Activated naive CD8-positive, alpha-beta T cell treated with anti-CD3 and anti-CD28 coated beads for 36 hours (primary cell): ENCODE measurements at regions not wholly inside any gene's neighbourhood (a gene's known extent, or its start where the extent isn't known, plus 50 kb on each side); places are given as distances from the start of the nearest gene placed in this dataset.

ENCODE experiments used
- DNase-seq: peaks from one replicate; pipeline ENCODE4 v3.0.0; 2021
- H3K27ac Mint-ChIP-seq: one replicate; pipeline ENCODE4 v1.8.0; 2022; ENCODE audit warnings: mild to moderate bottlenecking, moderate library complexity, mixed read lengths
- H3K27me3 Mint-ChIP-seq: one replicate; pipeline ENCODE4 v1.8.0; 2022; ENCODE audit warnings: mild to moderate bottlenecking, mixed read lengths
- H3K36me3 Mint-ChIP-seq: one replicate; pipeline ENCODE4 v1.8.0; 2021; ENCODE audit warnings: mild to moderate bottlenecking, mixed read lengths
- H3K4me1 Mint-ChIP-seq: one replicate; pipeline ENCODE4 v1.8.0; 2021; ENCODE audit warnings: mixed read lengths
- H3K4me3 Mint-ChIP-seq: one replicate; pipeline ENCODE4 v1.8.0; 2022; ENCODE audit warnings: mild to moderate bottlenecking, moderate library complexity, mixed read lengths
- H3K9me3 Mint-ChIP-seq: one replicate; pipeline ENCODE4 v1.8.0; 2022; ENCODE audit warnings: mixed read lengths

GRCh38 chr1:221159608-221160007 is 280.4 kb downstream of the HLX start:
- Mint-ChIP-seq H3K4me1 (no peaks in the 10 kb centered on the region), H3K27me3 (peaks cover 9% of the 10 kb centered on the region)
- no peak for DNase-seq

GRCh38 chr1:221161571-221162041 is 282.4 kb downstream of the HLX start:
- Mint-ChIP-seq H3K9me3 (peaks cover 1% of the 10 kb centered on the region), H3K4me1 (no peaks in the 10 kb centered on the region), H3K36me3 (no peaks in the 10 kb centered on the region), H3K27me3 (peaks cover 17% of the 10 kb centered on the region), H3K27ac (no peak overlapping the region), H3K4me3 (no peak overlapping the region)
- no peak for DNase-seq

More at GRCh38 chr1:221159608-221160007, 280.4 kb downstream of the HLX start:
- Mint-ChIP-seq H3K27ac (no peak overlapping the region), H3K36me3 (no peaks in the 10 kb centered on the region), H3K4me3 (no peak overlapping the region), H3K9me3 (peaks cover 1% of the 10 kb centered on the region)

GRCh38 chr1:221162352-221162751 is 283.1 kb downstream of the HLX start:
- Mint-ChIP-seq H3K4me1 (peaks cover 2% of the 10 kb centered on the region), H3K36me3 (no peaks in the 10 kb centered on the region), H3K9me3 (peaks cover 1% of the 10 kb centered on the region), H3K4me3 (no peak overlapping the region), H3K27me3 (peaks cover 17% of the 10 kb centered on the region), H3K27ac (no peak overlapping the region)
- DNase-seq: no peak

- Mint-ChIP-seq H3K27ac (no peak overlapping the region), H3K4me3 (no peak overlapping the region), H3K4me1 (peaks cover 4% of the 10 kb centered on the region), H3K36me3 (no peaks in the 10 kb centered on the region), H3K27me3 (peaks cover 17% of the 10 kb centered on the region), H3K9me3 (peaks cover 1% of the 10 kb centered on the region)
- DNase-seq: no peak
Measured at GRCh38 chr1:221162939-221163338, 283.7 kb downstream of the HLX start.

- Mint-ChIP-seq H3K36me3 (no peaks in the 10 kb centered on the region), H3K9me3 (peaks cover 1% of the 10 kb centered on the region), H3K4me3 (no peak overlapping the region), H3K27ac (no peak overlapping the region), H3K4me1 (peaks cover 4% of the 10 kb centered on the region), H3K27me3 (peaks cover 17% of the 10 kb centered on the region)
- no peak for DNase-seq
Measured at GRCh38 chr1:221164029-221164428, 284.8 kb downstream of the HLX start.

GRCh38 chr1:221164951-221165838 is 286.0 kb downstream of the HLX start:
- Mint-ChIP-seq H3K4me3 (no peak overlapping the region), H3K27ac (no peak overlapping the region), H3K4me1 (peaks cover 4% of the 10 kb centered on the region), H3K27me3 (peaks cover 17% of the 10 kb centered on the region), H3K9me3 (peaks cover 1% of the 10 kb centered on the region), H3K36me3 (no peaks in the 10 kb centered on the region)
- no peak for DNase-seq

- Mint-ChIP-seq H3K36me3 (no peaks in the 10 kb centered on the region), H3K27me3 (peaks cover 17% of the 10 kb centered on the region), H3K9me3 (peaks cover 1% of the 10 kb centered on the region), H3K4me3 (no peak overlapping the region), H3K27ac (no peak overlapping the region), H3K4me1 (peaks cover 4% of the 10 kb centered on the region)
- DNase-seq: no peak
Measured at GRCh38 chr1:221165839-221166500, 286.7 kb downstream of the HLX start.

- DNase-seq: no peak
- Mint-ChIP-seq H3K36me3 (no peaks in the 10 kb centered on the region), H3K27me3 (peaks cover 14% of the 10 kb centered on the region), H3K9me3 (peaks cover 1% of the 10 kb centered on the region), H3K4me1 (peaks cover 4% of the 10 kb centered on the region), H3K4me3 (no peak overlapping the region), H3K27ac (no peak overlapping the region)
Measured at GRCh38 chr1:221166559-221167318, 287.5 kb downstream of the HLX start.

GRCh38 chr1:221169447-221169889 is 290.2 kb downstream of the HLX start:
- no peaks in the 10 kb centered on the region for H3K36me3 Mint-ChIP-seq
- H3K4me3 Mint-ChIP-seq: no peak overlapping the region
- DNase-seq: no peak
- H3K27me3 Mint-ChIP-seq: peaks cover 8% of the 10 kb centered on the region
- H3K9me3 Mint-ChIP-seq: no peaks in the 10 kb centered on the region
- H3K27ac Mint-ChIP-seq: no peak overlapping the region
- H3K4me1 Mint-ChIP-seq: peaks cover 4% of the 10 kb centered on the region

- no peaks in the 10 kb centered on the region for H3K36me3 Mint-ChIP-seq
- no peaks in the 10 kb centered on the region for H3K9me3 Mint-ChIP-seq
- H3K27me3 Mint-ChIP-seq: peaks cover 7% of the 10 kb centered on the region
- H3K4me3 Mint-ChIP-seq: no peak overlapping the region
- H3K27ac Mint-ChIP-seq: no peak overlapping the region
- DNase-seq: no peak
- H3K4me1 Mint-ChIP-seq: peaks cover 4% of the 10 kb centered on the region
Measured at GRCh38 chr1:221170171-221170570, 290.9 kb downstream of the HLX start.

GRCh38 chr1:221171768-221172167 is 292.5 kb downstream of the HLX start:
- no peaks in the 10 kb centered on the region for H3K36me3 Mint-ChIP-seq
- peaks cover 4% of the 10 kb centered on the region for H3K4me1 Mint-ChIP-seq
- H3K27me3 Mint-ChIP-seq: no peaks in the 10 kb centered on the region
- no peak for DNase-seq
- no peak overlapping the region for H3K4me3 Mint-ChIP-seq
- no peak overlapping the region for H3K27ac Mint-ChIP-seq
- no peaks in the 10 kb centered on the region for H3K9me3 Mint-ChIP-seq

- Mint-ChIP-seq H3K27ac (no peak overlapping the region), H3K4me1 (no peaks in the 10 kb centered on the region), H3K9me3 (no peaks in the 10 kb centered on the region), H3K27me3 (peaks cover 2% of the 10 kb centered on the region), H3K36me3 (no peaks in the 10 kb centered on the region), H3K4me3 (no peak overlapping the region)
- DNase-seq: no peak
Measured at GRCh38 chr1:221172841-221173240, 293.6 kb downstream of the HLX start.

- no peaks in the 10 kb centered on the region for H3K9me3 Mint-ChIP-seq
- H3K4me1 Mint-ChIP-seq: no peaks in the 10 kb centered on the region
- H3K27me3 Mint-ChIP-seq: peaks cover 4% of the 10 kb centered on the region
- H3K4me3 Mint-ChIP-seq: no peak overlapping the region
- H3K36me3 Mint-ChIP-seq: no peaks in the 10 kb centered on the region
- no peak for DNase-seq
- H3K27ac Mint-ChIP-seq: no peak overlapping the region
Measured at GRCh38 chr1:221174330-221174993, 295.2 kb downstream of the HLX start.

GRCh38 chr1:221175249-221175648 is 296.0 kb downstream of the HLX start:
- Mint-ChIP-seq H3K4me1 (no peaks in the 10 kb centered on the region), H3K9me3 (no peaks in the 10 kb centered on the region), H3K27ac (no peak overlapping the region), H3K4me3 (no peak overlapping the region), H3K36me3 (no peaks in the 10 kb centered on the region), H3K27me3 (peaks cover 4% of the 10 kb centered on the region)
- DNase-seq: no peak
